ENCODE measurements at regions not wholly inside any gene's neighbourhood (a gene's known extent, or its start where the extent isn't known, plus 50 kb on each side); places are given as distances from the start of the nearest gene placed in this dataset.

DNA sequence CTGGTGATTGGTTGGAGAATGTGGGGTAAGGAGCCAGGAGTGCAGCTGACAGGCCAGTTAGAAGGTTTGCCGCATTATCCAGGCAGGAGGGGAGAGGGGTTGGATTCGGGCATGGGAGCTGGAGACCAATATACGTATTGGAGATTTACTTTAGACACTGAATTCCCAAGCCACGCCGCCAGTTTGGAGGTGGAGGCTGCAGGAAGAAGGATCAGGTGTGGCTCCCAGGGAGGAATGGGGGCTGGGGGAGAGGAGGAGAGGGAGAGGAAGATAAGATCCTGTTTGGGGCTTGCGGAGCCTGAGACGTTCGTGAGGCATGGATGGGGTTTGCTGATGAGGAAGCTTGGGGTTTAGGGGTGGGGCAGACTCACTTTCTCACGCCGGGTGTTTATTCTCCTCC, 155.1 kb upstream of the IGSF21 start:
- TF ChIP-seq, protein P1, sequence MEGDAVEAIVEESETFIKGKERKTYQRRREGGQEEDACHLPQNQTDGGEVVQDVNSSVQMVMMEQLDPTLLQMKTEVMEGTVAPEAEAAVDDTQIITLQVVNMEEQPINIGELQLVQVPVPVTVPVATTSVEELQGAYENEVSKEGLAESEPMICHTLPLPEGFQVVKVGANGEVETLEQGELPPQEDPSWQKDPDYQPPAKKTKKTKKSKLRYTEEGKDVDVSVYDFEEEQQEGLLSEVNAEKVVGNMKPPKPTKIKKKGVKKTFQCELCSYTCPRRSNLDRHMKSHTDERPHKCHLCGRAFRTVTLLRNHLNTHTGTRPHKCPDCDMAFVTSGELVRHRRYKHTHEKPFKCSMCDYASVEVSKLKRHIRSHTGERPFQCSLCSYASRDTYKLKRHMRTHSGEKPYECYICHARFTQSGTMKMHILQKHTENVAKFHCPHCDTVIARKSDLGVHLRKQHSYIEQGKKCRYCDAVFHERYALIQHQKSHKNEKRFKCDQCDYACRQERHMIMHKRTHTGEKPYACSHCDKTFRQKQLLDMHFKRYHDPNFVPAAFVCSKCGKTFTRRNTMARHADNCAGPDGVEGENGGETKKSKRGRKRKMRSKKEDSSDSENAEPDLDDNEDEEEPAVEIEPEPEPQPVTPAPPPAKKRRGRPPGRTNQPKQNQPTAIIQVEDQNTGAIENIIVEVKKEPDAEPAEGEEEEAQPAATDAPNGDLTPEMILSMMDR (IDR thresholded peaks at IDR 0.05) = no peak
- no peak for TF ChIP-seq POLR2A (IDR thresholded peaks at IDR 0.05)
- no peak for TF ChIP-seq EP300 (IDR thresholded peaks at IDR 0.05)

All from tibial nerve (tissue), 4 donors.